Hepatocyte (in vitro differentiated cells): ENCODE measurements at regions not wholly inside any gene's neighbourhood (a gene's known extent, or its start where the extent isn't known, plus 50 kb on each side); places are given as distances from the start of the nearest gene placed in this dataset.
A peak's percentile ranks its signal among the peaks of the same experiment; 100 is the strongest.

Experiments
- CTCF ChIP-seq: fragments of 200-600 bp; sonication (generic); IDR thresholded peaks from 2 replicates; pipeline ENCODE4 v1.5.1; 2016; ENCODE audit warnings: antibody characterized with exemption, mild to moderate bottlenecking; ENCODE audit not compliant: poor library complexity
- EZH2 ChIP-seq: fragments of 200-600 bp; sonication (generic); IDR thresholded peaks from 2 replicates; pipeline ENCODE4 v1.6.1; 2016; ENCODE audit warnings: antibody characterized with exemption, mild to moderate bottlenecking, borderline replicate concordance
- EZH2phosphoT487 ChIP-seq: fragments of 200-600 bp; sonication (generic); IDR thresholded peaks from one replicate; pipeline ENCODE4 v1.6.1; 2018; ENCODE audit warnings: antibody characterized with exemption, mild to moderate bottlenecking, low read depth, moderate library complexity; ENCODE audit not compliant: unreplicated experiment, severe bottlenecking

- TF ChIP-seq EZH2: no peak
- peak; percentile 58 for TF ChIP-seq CTCF
- no peak for TF ChIP-seq EZH2phosphoT487
Observed at GRCh38 chr1:95953015-95953414, 719.0 kb downstream of the RWDD3 start.
